PC-9 (cell line): ENCODE measurements at regions not wholly inside any gene's neighbourhood (a gene's known extent, or its start where the extent isn't known, plus 50 kb on each side); places are given as distances from the start of the nearest gene placed in this dataset.

ENCODE experiments used
- BruUV-seq: library from RNA; stranded (reverse); fragments of 400-500 nt; replicated peaks from 2 replicates; lab custom pipeline; 2021; lab: Mats Ljungman, UMichigan
- CTCF ChIA-PET: fragments of 300-600 bp; sonication (Branson Sonifier 250); formaldehyde crosslinking; loops from one replicate; lab custom pipeline; 2022; ENCODE audit warnings: antibody characterized with exemption; lab: Charles Lee
- POLR2A ChIA-PET: fragments of 300-600 bp; sonication (Branson Sonifier 250); formaldehyde crosslinking; loops from one replicate; lab custom pipeline; 2022; ENCODE audit warnings: antibody characterized with exemption; ENCODE audit not compliant: unreplicated experiment; lab: Charles Lee
- DNase-seq, 2 experiments: peaks; one replicate each; pipeline versions ENCODE4 v3.0.0 to v3.0.0-alpha.2; 2015 to 2022; ENCODE audit warnings: mixed read lengths in 1 of 2
- H2AFZ ChIP-seq: fragments of 200-600 bp; sonication (generic); 2 replicates; pipeline ENCODE4 v1.8.1; 2017; ENCODE audit warnings: antibody characterized with exemption
- H3F3A ChIP-seq: fragments of 200-600 bp; sonication (generic); 2 replicates; pipeline ENCODE4 v1.8.1; 2017; ENCODE audit warnings: antibody characterized with exemption, mild to moderate bottlenecking, low read depth; ENCODE audit not compliant: insufficient read depth
- H3K27ac ChIP-seq: fragments of 200-600 bp; sonication (generic); 2 replicates; pipeline ENCODE4 v1.6.1; 2016; ENCODE audit warnings: mixed run types
- H3K27me3 ChIP-seq: fragments of 200-600 bp; sonication (generic); 2 replicates; pipeline ENCODE4 v1.6.1; 2016; ENCODE audit warnings: low read depth, mixed run types; ENCODE audit not compliant: insufficient read depth
- H3K36me3 ChIP-seq: fragments of 200-600 bp; sonication (generic); 2 replicates; pipeline ENCODE4 v1.6.1; 2016; ENCODE audit warnings: low read depth, mixed run types
- H3K4me1 ChIP-seq: fragments of 200-600 bp; sonication (generic); replicated peaks from 2 replicates; pipeline ENCODE4 v1.6.1; 2016; ENCODE audit warnings: mixed run types; ENCODE audit not compliant: insufficient read depth
- H3K4me2 ChIP-seq: fragments of 200-600 bp; sonication (generic); 2 replicates; pipeline ENCODE4 v1.6.1; 2017; ENCODE audit warnings: mixed run types
- H3K4me3 ChIP-seq: fragments of 200-600 bp; sonication (generic); 2 replicates; pipeline ENCODE4 v1.6.1; 2016; ENCODE audit warnings: mixed run types
- H3K79me2 ChIP-seq: fragments of 200-600 bp; sonication (generic); 2 replicates; pipeline ENCODE4 v1.6.1; 2017; ENCODE audit warnings: low read depth, mixed run types
- H3K9me2 ChIP-seq: fragments of 200-600 bp; sonication (generic); 2 replicates; pipeline ENCODE4 v1.8.1; 2017; ENCODE audit warnings: mild to moderate bottlenecking; ENCODE audit not compliant: insufficient read depth
- H3K9me3 ChIP-seq: fragments of 200-600 bp; sonication (generic); 2 replicates; pipeline ENCODE4 v1.8.1; 2016; ENCODE audit warnings: low read depth; ENCODE audit not compliant: insufficient read depth
- H4K20me1 ChIP-seq: fragments of 200-600 bp; sonication (generic); 2 replicates; pipeline ENCODE4 v1.8.1; 2017; ENCODE audit not compliant: insufficient read depth
- EZH2 ChIP-seq: fragments of 200-600 bp; sonication (generic); IDR thresholded peaks from 2 replicates; pipeline ENCODE4 v1.8.0; 2017; ENCODE audit warnings: antibody characterized with exemption, low read depth
- intact Hi-C: fragments of 100-400 bp; cut with micrococcal nuclease; formaldehyde crosslinking; loops from one replicate; pipeline ENCODE4 v1.10.0; 2022; ENCODE audit not compliant: unreplicated experiment
- TF ChIP-seq, protein P1 (sequence below): fragments of 200-600 bp; sonication (generic); conservative IDR thresholded peaks from 2 replicates; pipeline ENCODE4 v1.6.1; 2017; ENCODE audit warnings: mixed run types, antibody characterized with exemption, mild to moderate bottlenecking, moderate library complexity

DNA sequence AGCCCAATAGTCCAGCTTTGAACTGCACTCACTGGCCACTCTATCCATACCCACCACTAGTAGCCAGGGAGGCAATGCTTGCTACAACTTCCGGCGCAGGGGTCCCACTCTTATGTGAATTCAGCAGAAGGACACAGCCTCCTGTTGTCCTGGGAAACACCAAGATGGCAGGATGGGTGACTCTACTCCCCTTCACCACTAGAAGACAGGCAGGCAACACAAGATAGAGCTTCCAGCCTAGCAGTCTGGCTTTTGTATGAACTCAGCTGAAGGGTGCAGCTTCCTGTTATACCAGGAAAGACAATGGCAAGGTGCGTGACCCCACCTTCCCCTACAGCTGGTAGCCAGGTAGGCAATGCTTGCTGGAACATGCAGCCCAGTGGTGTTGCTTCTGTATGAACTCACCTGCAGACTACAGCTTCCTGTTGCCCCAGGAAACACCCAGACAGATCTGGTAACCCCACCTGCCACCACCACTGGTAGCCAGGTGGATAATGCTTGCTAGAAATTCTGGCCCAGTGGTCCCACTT lies 205.2 kb upstream of the KIRREL3 start:
- no peak for TF ChIP-seq EZH2
- TF ChIP-seq, protein P1, sequence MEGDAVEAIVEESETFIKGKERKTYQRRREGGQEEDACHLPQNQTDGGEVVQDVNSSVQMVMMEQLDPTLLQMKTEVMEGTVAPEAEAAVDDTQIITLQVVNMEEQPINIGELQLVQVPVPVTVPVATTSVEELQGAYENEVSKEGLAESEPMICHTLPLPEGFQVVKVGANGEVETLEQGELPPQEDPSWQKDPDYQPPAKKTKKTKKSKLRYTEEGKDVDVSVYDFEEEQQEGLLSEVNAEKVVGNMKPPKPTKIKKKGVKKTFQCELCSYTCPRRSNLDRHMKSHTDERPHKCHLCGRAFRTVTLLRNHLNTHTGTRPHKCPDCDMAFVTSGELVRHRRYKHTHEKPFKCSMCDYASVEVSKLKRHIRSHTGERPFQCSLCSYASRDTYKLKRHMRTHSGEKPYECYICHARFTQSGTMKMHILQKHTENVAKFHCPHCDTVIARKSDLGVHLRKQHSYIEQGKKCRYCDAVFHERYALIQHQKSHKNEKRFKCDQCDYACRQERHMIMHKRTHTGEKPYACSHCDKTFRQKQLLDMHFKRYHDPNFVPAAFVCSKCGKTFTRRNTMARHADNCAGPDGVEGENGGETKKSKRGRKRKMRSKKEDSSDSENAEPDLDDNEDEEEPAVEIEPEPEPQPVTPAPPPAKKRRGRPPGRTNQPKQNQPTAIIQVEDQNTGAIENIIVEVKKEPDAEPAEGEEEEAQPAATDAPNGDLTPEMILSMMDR = no peak
- Histone ChIP-seq H3K9me3 (no peaks in the 10 kb centered on the region), H3K9me2 (no peaks in the 10 kb centered on the region; the same call in 1 of the 2 replicates), H3K36me3 (no peaks in the 10 kb centered on the region), H3K4me3 (no peak overlapping the region), H3K27me3 (0 out of 2 replicates have a peak, but pooled peaks cover under 1% of the 10 kb centered on the region), H4K20me1 (no peaks in the 10 kb centered on the region; the same call in 1 of the 2 replicates), H3K27ac (no peak overlapping the region), H3K4me2 (no peak overlapping the region), H3F3A (no peaks in the 10 kb centered on the region), H3K79me2 (no peaks in the 10 kb centered on the region), H2AFZ (no peak overlapping the region), H3K4me1 (no peaks in the 10 kb centered on the region)
- no peak for DNase-seq
- ChIA-PET CTCF (no interaction called here), POLR2A (no interaction called here)
- intact Hi-C loops = no loop called here
- BruUV-seq = no TSS peak

- Histone ChIP-seq H4K20me1 (no peaks in the 10 kb centered on the region; the same call in 1 of the 2 replicates), H3K4me3 (no peak overlapping the region), H3F3A (no peaks in the 10 kb centered on the region), H3K27ac (no peak overlapping the region), H3K9me2 (no peaks in the 10 kb centered on the region; the same call in 1 of the 2 replicates), H3K36me3 (no peaks in the 10 kb centered on the region), H3K27me3 (no peaks in the 10 kb centered on the region), H3K4me2 (no peak overlapping the region), H3K79me2 (no peaks in the 10 kb centered on the region), H3K9me3 (no peaks in the 10 kb centered on the region), H2AFZ (no peak overlapping the region), H3K4me1 (no peaks in the 10 kb centered on the region)
- intact Hi-C loops = no loop called here
- no peak for TF ChIP-seq EZH2
- TF ChIP-seq, protein P1 = no peak
- DNase-seq = no peak
- POLR2A ChIA-PET = no interaction called here
- no TSS peak for BruUV-seq
- CTCF ChIA-PET = no interaction called here
Measured at GRCh38 chr11:127203490-127203889, 202.9 kb upstream of the KIRREL3 start.

DNA sequence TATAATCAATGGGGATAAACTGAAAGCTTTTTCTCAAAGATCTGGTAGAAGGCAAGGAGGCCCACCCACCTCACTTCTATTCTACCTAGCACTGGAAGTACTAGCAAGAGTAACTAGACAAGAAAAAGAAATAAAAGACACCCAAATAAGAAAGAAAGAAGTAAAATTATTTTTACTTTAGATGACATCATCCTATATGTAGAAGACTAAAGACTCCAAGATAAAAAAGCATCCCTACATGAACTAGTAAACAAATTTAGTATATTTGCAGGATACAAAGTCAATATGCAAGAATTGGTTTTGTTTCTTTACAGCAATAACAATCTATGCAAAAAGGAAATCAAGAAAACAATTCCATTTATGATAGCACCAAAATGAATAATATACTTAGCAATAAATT lies 201.5 kb upstream of the KIRREL3 start:
- intact Hi-C loops = no loop called here
- no peak overlapping the region for H3K27ac ChIP-seq
- DNase-seq = no peak
- H3K9me2 ChIP-seq = no peaks in the 10 kb centered on the region; the same call in 1 of the 2 replicates
- no peaks in the 10 kb centered on the region for H3F3A ChIP-seq
- no peaks in the 10 kb centered on the region for H3K27me3 ChIP-seq
- TF ChIP-seq, protein P1 = no peak
- TF ChIP-seq EZH2 = no peak
- CTCF ChIA-PET = no interaction called here
- no peaks in the 10 kb centered on the region; the same call in 1 of the 2 replicates for H4K20me1 ChIP-seq
- H3K4me2 ChIP-seq = no peak overlapping the region
- POLR2A ChIA-PET = no interaction called here
- no peak overlapping the region for H3K4me3 ChIP-seq
- no peaks in the 10 kb centered on the region for H3K79me2 ChIP-seq
- H3K36me3 ChIP-seq = no peaks in the 10 kb centered on the region
- no peaks in the 10 kb centered on the region for H3K4me1 ChIP-seq
- no TSS peak for BruUV-seq
- no peaks in the 10 kb centered on the region for H3K9me3 ChIP-seq
- H2AFZ ChIP-seq = no peak overlapping the region
